CD8-positive, alpha-beta memory T cell (primary cell): ENCODE measurements at regions not wholly inside any gene's neighbourhood (a gene's known extent, or its start where the extent isn't known, plus 50 kb on each side); places are given as distances from the start of the nearest gene placed in this dataset.

Experiments
- CTCF ChIA-PET: fragments of 350-600 bp; sonication (Branson Sonifier 250); formaldehyde crosslinking; loops from one replicate; lab custom pipeline; 2021; ENCODE audit warnings: antibody characterized with exemption; lab: Charles Lee
- POLR2A ChIA-PET: fragments of 350-600 bp; sonication (Branson Sonifier 250); formaldehyde crosslinking; loops from one replicate; lab custom pipeline; 2021; ENCODE audit warnings: antibody characterized with exemption; lab: Charles Lee
- DNase-seq, 5 donors: peaks; one replicate each; pipeline versions ENCODE4 v3.0.0 to v3.0.0-alpha.2; 2020 to 2022; ENCODE audit warnings: mixed read lengths in 1 of 5
- H3K27ac ChIP-seq: one replicate; pipeline ENCODE4 v1.7.0; 2013; ENCODE audit warnings: low read depth, mild to moderate bottlenecking, low read length, moderate library complexity
- H3K27me3 ChIP-seq: 2 replicates; pipeline ENCODE4 v1.7.0; 2013; ENCODE audit warnings: low read length, mild to moderate bottlenecking; ENCODE audit not compliant: insufficient read depth, poor library complexity, severe bottlenecking
- H3K36me3 ChIP-seq: 2 replicates; pipeline ENCODE4 v1.7.0; 2013; ENCODE audit warnings: mild to moderate bottlenecking, low read length, moderate library complexity; ENCODE audit not compliant: insufficient read depth
- H3K4me1 ChIP-seq: 2 replicates; pipeline ENCODE4 v1.7.0; 2013; ENCODE audit warnings: mild to moderate bottlenecking, low read length, moderate library complexity; ENCODE audit not compliant: insufficient read depth
- H3K4me3 ChIP-seq: 2 replicates; pipeline ENCODE4 v1.7.0; 2013; ENCODE audit warnings: mild to moderate bottlenecking, low read length
- H3K9me3 ChIP-seq: 2 replicates; pipeline ENCODE4 v1.7.0; 2013; ENCODE audit warnings: mild to moderate bottlenecking, low read length
- H3K27ac Mint-ChIP-seq, 8 donors: one replicate each; pipeline ENCODE4 v1.8.0; 2020 to 2021; ENCODE audit warnings: mixed read lengths in 8 of 8, mild to moderate bottlenecking in 6 of 8, inconsistent platforms in 3 of 8, moderate library complexity in 3 of 8
- H3K27me3 Mint-ChIP-seq, 2 donors: one replicate each; pipeline ENCODE4 v1.8.0; 2020 to 2021; ENCODE audit warnings: mixed read lengths in 2 of 2, mild to moderate bottlenecking in 1 of 2, moderate library complexity in 1 of 2
- H3K36me3 Mint-ChIP-seq, 3 donors: one replicate each; pipeline ENCODE4 v1.8.0; 2020 to 2021; ENCODE audit warnings: mixed read lengths in 3 of 3, inconsistent platforms in 1 of 3, mild to moderate bottlenecking in 1 of 3
- H3K4me1 Mint-ChIP-seq, 3 donors: one replicate each; pipeline ENCODE4 v1.8.0; 2020 to 2021; ENCODE audit warnings: mixed read lengths in 3 of 3, inconsistent platforms in 1 of 3, mild to moderate bottlenecking in 1 of 3
- H3K4me3 Mint-ChIP-seq, 7 donors: one replicate each; pipeline ENCODE4 v1.8.0; 2020 to 2021; ENCODE audit warnings: mixed read lengths in 7 of 7, mild to moderate bottlenecking in 6 of 7, moderate library complexity in 4 of 7, inconsistent platforms in 2 of 7
- H3K9me3 Mint-ChIP-seq, 5 donors: one replicate each; pipeline ENCODE4 v1.8.0; 2020 to 2022; ENCODE audit warnings: mixed read lengths in 5 of 5, mild to moderate bottlenecking in 3 of 5, moderate library complexity in 2 of 5, inconsistent platforms in 1 of 5

DNA sequence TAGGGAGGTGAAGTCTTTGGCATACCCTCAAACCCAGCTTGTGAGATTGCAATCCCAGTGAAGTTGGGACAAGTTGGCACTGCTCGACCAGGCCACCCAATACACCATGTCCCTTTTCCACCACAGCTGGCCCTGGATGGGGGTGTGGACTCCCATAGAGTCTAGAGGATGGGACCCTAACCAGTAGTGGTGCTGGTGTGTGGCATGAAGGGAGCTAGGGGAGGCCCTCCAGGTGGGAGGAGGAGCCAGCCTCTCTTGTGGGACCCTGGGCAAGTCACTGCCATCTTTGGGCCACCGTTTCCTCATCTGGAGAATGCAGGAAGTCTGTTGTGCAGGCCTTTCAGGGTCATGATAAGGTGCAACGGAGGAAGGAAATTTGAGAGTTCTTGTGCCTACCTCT lies 1854.9 kb downstream of the TP53TG3F start:
- Histone ChIP-seq H3K27ac (no peak overlapping the region), H3K36me3 (no peaks in the 10 kb centered on the region), H3K27me3 (no peaks in the 10 kb centered on the region), H3K4me1 (no peaks in the 10 kb centered on the region), H3K4me3 (no peak overlapping the region), H3K9me3 (peaks cover 10% of the 10 kb centered on the region)
- ChIA-PET CTCF (no interaction called here), POLR2A (no interaction called here)
- peaks cover 0 to 2% (median 0%) of the 10 kb centered on the region in 3 donors for H3K4me1 Mint-ChIP-seq
- no peak for DNase-seq
- no peak overlapping the region for H3K27ac Mint-ChIP-seq
- no peak overlapping the region for H3K4me3 Mint-ChIP-seq
- no peaks in the 10 kb centered on the region for H3K36me3 Mint-ChIP-seq
- no peaks in the 10 kb centered on the region for H3K27me3 Mint-ChIP-seq
- peaks cover 17 to 49% (median 32%) of the 10 kb centered on the region in 5 donors for H3K9me3 Mint-ChIP-seq

DNA sequence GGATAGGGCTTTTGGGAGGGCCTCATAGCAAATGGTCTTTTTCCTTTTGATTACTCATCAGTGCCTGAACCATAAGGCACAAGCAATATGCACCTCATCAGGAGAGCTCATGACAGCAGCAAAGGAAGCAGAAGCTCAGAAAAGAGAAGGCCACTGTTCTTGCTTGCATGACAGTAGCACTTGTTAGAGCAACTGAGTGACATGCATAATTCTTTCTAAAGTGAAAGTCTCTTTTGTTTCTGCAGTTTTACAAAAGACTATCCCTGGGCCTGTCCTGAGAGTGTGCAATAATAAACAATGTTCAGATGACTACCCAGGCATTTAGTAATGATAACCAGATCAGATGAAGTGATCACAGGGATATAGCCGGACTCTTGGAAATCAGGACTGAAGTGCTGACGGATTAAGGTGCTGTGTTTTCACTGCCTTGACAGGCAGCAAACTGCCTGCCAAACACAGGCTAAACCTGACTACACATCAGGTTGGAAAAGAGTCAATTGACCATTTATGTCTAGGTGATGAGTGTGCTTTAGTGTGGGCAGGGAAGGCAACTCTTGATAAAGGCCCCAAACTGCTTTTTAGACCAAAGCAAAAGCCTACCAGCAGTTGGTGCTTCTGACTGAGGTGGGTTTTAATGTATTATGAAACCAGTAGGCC lies 1860.3 kb downstream of the TP53TG3F start:
- ChIA-PET POLR2A (no interaction called here), CTCF (no interaction called here)
- Histone ChIP-seq H3K4me3 (no peak overlapping the region), H3K27ac (no peak overlapping the region), H3K9me3 (peaks cover 13% of the 10 kb centered on the region), H3K4me1 (no peaks in the 10 kb centered on the region), H3K27me3 (no peaks in the 10 kb centered on the region), H3K36me3 (no peaks in the 10 kb centered on the region)
- peaks cover 21 to 33% (median 27%) of the 10 kb centered on the region in 5 donors for H3K9me3 Mint-ChIP-seq
- no peaks in the 10 kb centered on the region for H3K36me3 Mint-ChIP-seq
- no peak overlapping the region for H3K4me3 Mint-ChIP-seq
- DNase-seq = no peak
- H3K27me3 Mint-ChIP-seq = no peaks in the 10 kb centered on the region
- H3K27ac Mint-ChIP-seq = no peak overlapping the region
- H3K4me1 Mint-ChIP-seq = peaks cover 0 to 2% (median 0%) of the 10 kb centered on the region in 3 donors

DNA sequence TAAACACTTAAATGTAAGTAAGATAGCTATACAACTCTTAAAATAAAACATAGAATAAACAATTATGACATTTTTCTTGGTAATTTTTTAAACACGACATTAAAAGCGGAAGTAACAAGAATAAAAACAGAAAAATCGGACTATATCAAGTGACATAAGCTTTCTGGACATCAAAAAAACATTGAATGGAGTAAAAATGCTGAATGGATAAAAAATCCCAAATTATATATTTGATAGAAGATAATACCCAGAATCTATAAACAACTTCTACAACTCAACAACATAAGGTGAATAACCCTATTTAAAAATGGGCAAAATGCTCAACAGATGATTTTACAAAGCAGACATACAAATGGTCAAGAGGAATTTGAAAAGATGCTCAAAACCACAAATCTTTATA lies 1866.5 kb downstream of the TP53TG3F start:
- Histone ChIP-seq H3K9me3 (no peaks in the 10 kb centered on the region), H3K4me3 (no peak overlapping the region), H3K36me3 (no peaks in the 10 kb centered on the region), H3K4me1 (no peaks in the 10 kb centered on the region), H3K27me3 (no peaks in the 10 kb centered on the region), H3K27ac (no peak overlapping the region)
- DNase-seq = no peak
- H3K36me3 Mint-ChIP-seq = no peaks in the 10 kb centered on the region
- H3K27ac Mint-ChIP-seq = no peak overlapping the region
- no peak overlapping the region for H3K4me3 Mint-ChIP-seq
- no peaks in the 10 kb centered on the region for H3K27me3 Mint-ChIP-seq
- H3K4me1 Mint-ChIP-seq = no peaks in the 10 kb centered on the region
- CTCF ChIA-PET = no interaction called here
- POLR2A ChIA-PET = no interaction called here
- peaks cover 18 to 37% (median 27%) of the 10 kb centered on the region in 5 donors for H3K9me3 Mint-ChIP-seq

DNA sequence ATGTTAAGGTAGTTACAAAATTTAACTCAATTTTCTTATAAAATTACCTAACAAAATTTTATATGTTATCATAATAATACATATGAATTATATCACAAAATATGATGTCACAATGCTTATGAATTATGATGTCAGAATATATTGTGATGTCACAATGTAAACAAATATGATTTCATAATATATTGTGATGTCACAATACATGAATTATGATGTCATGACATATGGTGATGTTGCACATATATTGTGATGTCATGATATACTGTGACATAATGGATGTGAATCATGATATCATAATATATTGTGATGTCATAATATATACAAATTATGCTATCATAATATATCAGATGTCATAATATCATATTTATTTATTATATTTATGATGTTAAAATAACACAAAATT lies 1879.9 kb downstream of the TP53TG3F start:
- H3K27me3 ChIP-seq = no peaks in the 10 kb centered on the region
- Mint-ChIP-seq H3K27ac (no peak overlapping the region), H3K9me3 (peaks cover 9 to 46% (median 20%) of the 10 kb centered on the region in 5 donors), H3K4me3 (no peak overlapping the region), H3K4me1 (no peaks in the 10 kb centered on the region), H3K36me3 (no peaks in the 10 kb centered on the region), H3K27me3 (no peaks in the 10 kb centered on the region)
- H3K4me1 ChIP-seq = no peaks in the 10 kb centered on the region
- ChIA-PET CTCF (no interaction called here), POLR2A (no interaction called here)
- H3K9me3 ChIP-seq = no peaks in the 10 kb centered on the region
- H3K27ac ChIP-seq = no peak overlapping the region
- H3K4me3 ChIP-seq = no peak overlapping the region
- DNase-seq = no peak
- no peaks in the 10 kb centered on the region for H3K36me3 ChIP-seq

DNA sequence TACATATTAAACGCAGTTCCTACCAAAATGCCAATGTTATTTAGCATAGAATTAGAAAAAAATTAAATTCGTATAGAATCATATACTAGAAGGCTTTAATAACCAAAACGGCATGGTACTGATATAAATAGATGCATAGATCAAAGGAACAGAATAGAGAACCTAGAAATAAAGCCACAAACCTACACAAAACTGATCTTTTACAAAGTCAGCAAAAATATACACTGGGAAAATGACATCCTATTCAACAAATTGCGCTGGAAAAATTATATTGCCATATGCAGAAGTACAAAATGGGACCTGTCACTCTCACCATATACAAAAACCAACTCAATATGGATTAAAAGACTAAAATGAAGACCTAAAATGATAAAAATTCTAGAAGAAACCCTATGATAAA lies 1882.6 kb downstream of the TP53TG3F start:
- DNase-seq = no peak
- Histone ChIP-seq H3K27ac (no peak overlapping the region), H3K9me3 (no peaks in the 10 kb centered on the region), H3K4me3 (no peak overlapping the region), H3K4me1 (no peaks in the 10 kb centered on the region), H3K36me3 (no peaks in the 10 kb centered on the region), H3K27me3 (no peaks in the 10 kb centered on the region)
- Mint-ChIP-seq H3K36me3 (no peaks in the 10 kb centered on the region), H3K27me3 (no peaks in the 10 kb centered on the region), H3K27ac (no peak overlapping the region), H3K9me3 (peaks cover 15 to 50% (median 19%) of the 10 kb centered on the region in 5 donors), H3K4me3 (no peak overlapping the region), H3K4me1 (no peaks in the 10 kb centered on the region)
- POLR2A ChIA-PET = no interaction called here
- CTCF ChIA-PET = no interaction called here

DNA sequence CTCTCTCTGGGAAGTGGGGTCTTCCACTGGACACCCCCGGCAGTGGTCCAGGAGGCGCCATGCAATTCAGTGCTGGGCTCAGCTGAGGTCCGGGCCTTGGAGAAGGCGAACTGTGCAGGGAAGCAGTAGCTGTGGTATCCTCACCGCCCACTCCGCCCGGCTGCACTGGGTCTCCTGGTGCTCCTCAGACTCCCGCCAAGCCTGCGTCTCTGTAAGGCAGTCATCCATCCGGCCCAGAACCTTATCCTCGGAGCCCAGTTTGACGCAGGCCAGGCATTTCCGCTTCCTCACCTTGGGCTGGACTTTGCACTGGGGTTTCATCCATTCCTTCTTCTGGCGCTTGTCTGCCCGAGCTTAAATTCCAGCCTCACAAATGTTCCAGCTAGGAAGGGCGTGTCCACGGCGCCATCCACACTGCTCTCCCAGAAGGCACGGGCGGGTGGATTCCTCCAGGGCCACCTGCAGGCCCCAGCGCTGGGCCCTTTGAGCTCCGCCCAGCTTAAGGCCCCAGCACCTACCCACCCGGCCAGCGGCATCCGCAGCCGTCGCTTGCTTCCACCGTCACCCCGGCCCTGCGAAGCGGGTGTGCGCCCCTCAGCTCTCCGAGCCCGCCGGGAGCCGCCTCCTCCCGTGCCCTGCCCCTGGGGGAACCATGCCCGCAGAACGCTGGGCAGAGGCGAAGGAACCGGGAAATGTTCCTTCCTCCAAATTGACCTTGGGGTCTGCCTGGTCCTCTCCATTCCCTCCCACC lies 1884.8 kb downstream of the TP53TG3F start:
- Mint-ChIP-seq H3K27me3 (no peaks in the 10 kb centered on the region), H3K36me3 (no peaks in the 10 kb centered on the region), H3K4me1 (no peaks in the 10 kb centered on the region), H3K4me3 (no peak overlapping the region), H3K9me3 (peaks cover 17 to 41% (median 28%) of the 10 kb centered on the region in 5 donors), H3K27ac (no peak overlapping the region)
- H3K27ac ChIP-seq = no peak overlapping the region
- H3K4me1 ChIP-seq = no peaks in the 10 kb centered on the region
- POLR2A ChIA-PET = no interaction called here
- H3K4me3 ChIP-seq = no peak overlapping the region
- CTCF ChIA-PET = no interaction called here
- no peak for DNase-seq
- no peaks in the 10 kb centered on the region for H3K27me3 ChIP-seq
- H3K9me3 ChIP-seq = no peaks in the 10 kb centered on the region
- H3K36me3 ChIP-seq = no peaks in the 10 kb centered on the region

DNA sequence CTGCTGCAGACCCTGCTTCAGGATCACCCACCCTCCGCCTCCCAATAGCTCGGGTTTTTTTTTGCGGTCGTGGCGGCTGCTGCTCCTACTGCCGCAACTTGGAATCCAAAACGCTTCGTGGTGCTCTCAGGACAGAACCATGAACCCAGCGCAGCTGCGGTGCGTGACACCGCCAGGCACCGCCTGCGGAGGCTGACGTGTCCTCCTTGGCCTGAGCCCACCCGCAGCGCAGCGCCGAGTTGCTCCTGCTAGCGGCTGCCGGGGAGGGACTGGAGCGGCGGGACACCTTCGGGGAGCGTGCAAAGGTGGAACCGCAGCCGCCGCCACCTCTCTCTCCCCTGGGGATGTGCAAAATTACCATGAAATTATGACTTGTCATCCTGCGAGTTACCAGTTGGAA lies 1893.0 kb downstream of the TP53TG3F start:
- H3K27me3 ChIP-seq = no peaks in the 10 kb centered on the region
- H3K36me3 ChIP-seq = no peaks in the 10 kb centered on the region
- H3K9me3 ChIP-seq = no peaks in the 10 kb centered on the region
- POLR2A ChIA-PET = no interaction called here
- DNase-seq = no peak
- H3K9me3 Mint-ChIP-seq = peaks cover 3 to 18% (median 12%) of the 10 kb centered on the region in 5 donors
- CTCF ChIA-PET = no interaction called here
- H3K4me1 ChIP-seq = no peaks in the 10 kb centered on the region
- H3K27ac ChIP-seq = no peak overlapping the region
- no peak overlapping the region for H3K4me3 ChIP-seq
- no peaks in the 10 kb centered on the region for H3K36me3 Mint-ChIP-seq
- H3K27ac Mint-ChIP-seq = no peak overlapping the region
- H3K4me3 Mint-ChIP-seq = no peak overlapping the region
- no peaks in the 10 kb centered on the region for H3K27me3 Mint-ChIP-seq
- no peaks in the 10 kb centered on the region for H3K4me1 Mint-ChIP-seq

DNA sequence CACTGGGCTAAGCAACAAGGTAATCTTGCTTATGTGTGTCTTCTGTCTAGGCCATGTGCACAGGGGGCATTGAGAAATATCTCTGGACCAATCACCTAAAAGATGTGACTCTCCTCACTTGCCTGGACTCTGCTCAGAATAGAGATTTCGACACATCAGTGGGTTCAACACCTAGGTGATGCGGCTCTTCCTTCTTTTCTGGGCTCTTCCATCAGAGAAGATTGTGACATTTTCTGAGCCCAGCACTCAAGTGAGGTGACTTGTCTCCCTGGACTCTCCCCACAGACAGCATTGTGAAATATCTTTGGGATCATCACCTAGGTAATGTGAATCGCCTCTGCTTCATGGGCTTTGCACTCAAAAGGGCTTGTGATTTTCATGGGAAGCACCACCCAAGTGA lies 1904.1 kb downstream of the TP53TG3F start:
- Mint-ChIP-seq H3K27ac (no peak overlapping the region), H3K4me3 (no peak overlapping the region), H3K27me3 (no peaks in the 10 kb centered on the region), H3K9me3 (peaks cover 9 to 37% (median 14%) of the 10 kb centered on the region in 5 donors), H3K4me1 (peaks cover 0 to 2% (median 0%) of the 10 kb centered on the region in 3 donors), H3K36me3 (no peaks in the 10 kb centered on the region)
- CTCF ChIA-PET = no interaction called here
- no peak for DNase-seq
- no peaks in the 10 kb centered on the region for H3K36me3 ChIP-seq
- H3K4me1 ChIP-seq = no peaks in the 10 kb centered on the region
- H3K27me3 ChIP-seq = no peaks in the 10 kb centered on the region
- H3K9me3 ChIP-seq = no peaks in the 10 kb centered on the region
- POLR2A ChIA-PET = no interaction called here
- H3K27ac ChIP-seq = no peak overlapping the region
- H3K4me3 ChIP-seq = no peak overlapping the region
